Mesothelial cell of epicardium (in vitro differentiated cells): ENCODE measurements at regions not wholly inside any gene's neighbourhood (a gene's known extent, or its start where the extent isn't known, plus 50 kb on each side); places are given as distances from the start of the nearest gene placed in this dataset.

Experiments used
- DNase-seq, 2 experiments: peaks; one replicate each; pipeline ENCODE4 v3.0.0; 2021; ENCODE audit warnings: low spot score in 2 of 2; ENCODE audit not compliant: unreplicated experiment in 2 of 2
- H3K27ac Mint-ChIP-seq: 2 replicates; pipeline ENCODE4 v1.8.0; 2021; ENCODE audit warnings: mixed read lengths
- H3K27me3 Mint-ChIP-seq: 2 replicates; pipeline ENCODE4 v1.8.0; 2021; ENCODE audit warnings: low read depth, mixed read lengths
- H3K36me3 Mint-ChIP-seq: 2 replicates; pipeline ENCODE4 v1.8.0; 2021; ENCODE audit warnings: mixed read lengths
- H3K4me1 Mint-ChIP-seq: 2 replicates; pipeline ENCODE4 v1.8.0; 2021; ENCODE audit warnings: mixed read lengths
- H3K4me3 Mint-ChIP-seq: 2 replicates; pipeline ENCODE4 v1.8.0; 2021; ENCODE audit warnings: mild to moderate bottlenecking, moderate library complexity, mixed read lengths
- H3K9me3 Mint-ChIP-seq: 2 replicates; pipeline ENCODE4 v1.8.0; 2021; ENCODE audit warnings: mixed read lengths
- TF ChIP-seq, protein P1 (sequence below): fragments of 200-600 bp; sonication (generic); IDR thresholded peaks from one replicate; pipeline ENCODE4 v1.5.0; 2021; ENCODE audit warnings: antibody characterized with exemption; ENCODE audit not compliant: unreplicated experiment

DNA sequence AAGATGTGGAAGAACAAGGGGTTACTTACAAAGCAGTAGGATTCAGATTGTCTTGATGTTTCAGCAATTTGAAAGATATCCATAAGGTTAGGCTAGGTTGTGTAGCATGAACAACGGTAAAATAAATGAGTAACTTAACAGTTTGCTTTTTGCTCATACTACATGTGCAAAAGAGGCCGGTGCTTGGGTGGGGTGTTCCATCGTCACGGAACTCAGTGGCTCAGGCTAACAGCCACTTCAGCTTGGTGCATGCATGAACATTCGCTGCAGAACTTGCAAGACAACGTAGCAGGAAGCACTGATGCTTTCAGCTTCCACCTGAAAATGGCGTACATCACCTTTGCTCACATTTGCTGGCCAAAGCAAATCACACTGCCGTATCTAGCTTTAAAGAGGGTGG is 407.3 kb upstream of the CDH20 start:
- DNase-seq = no peak
- Mint-ChIP-seq H3K4me3 (no peak overlapping the region), H3K4me1 (no peaks in the 10 kb centered on the region), H3K27ac (no peak overlapping the region), H3K9me3 (peaks cover 5% of the 10 kb centered on the region), H3K36me3 (no peaks in the 10 kb centered on the region), H3K27me3 (no peaks in the 10 kb centered on the region)
- TF ChIP-seq, protein P1, sequence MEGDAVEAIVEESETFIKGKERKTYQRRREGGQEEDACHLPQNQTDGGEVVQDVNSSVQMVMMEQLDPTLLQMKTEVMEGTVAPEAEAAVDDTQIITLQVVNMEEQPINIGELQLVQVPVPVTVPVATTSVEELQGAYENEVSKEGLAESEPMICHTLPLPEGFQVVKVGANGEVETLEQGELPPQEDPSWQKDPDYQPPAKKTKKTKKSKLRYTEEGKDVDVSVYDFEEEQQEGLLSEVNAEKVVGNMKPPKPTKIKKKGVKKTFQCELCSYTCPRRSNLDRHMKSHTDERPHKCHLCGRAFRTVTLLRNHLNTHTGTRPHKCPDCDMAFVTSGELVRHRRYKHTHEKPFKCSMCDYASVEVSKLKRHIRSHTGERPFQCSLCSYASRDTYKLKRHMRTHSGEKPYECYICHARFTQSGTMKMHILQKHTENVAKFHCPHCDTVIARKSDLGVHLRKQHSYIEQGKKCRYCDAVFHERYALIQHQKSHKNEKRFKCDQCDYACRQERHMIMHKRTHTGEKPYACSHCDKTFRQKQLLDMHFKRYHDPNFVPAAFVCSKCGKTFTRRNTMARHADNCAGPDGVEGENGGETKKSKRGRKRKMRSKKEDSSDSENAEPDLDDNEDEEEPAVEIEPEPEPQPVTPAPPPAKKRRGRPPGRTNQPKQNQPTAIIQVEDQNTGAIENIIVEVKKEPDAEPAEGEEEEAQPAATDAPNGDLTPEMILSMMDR = no peak

DNA sequence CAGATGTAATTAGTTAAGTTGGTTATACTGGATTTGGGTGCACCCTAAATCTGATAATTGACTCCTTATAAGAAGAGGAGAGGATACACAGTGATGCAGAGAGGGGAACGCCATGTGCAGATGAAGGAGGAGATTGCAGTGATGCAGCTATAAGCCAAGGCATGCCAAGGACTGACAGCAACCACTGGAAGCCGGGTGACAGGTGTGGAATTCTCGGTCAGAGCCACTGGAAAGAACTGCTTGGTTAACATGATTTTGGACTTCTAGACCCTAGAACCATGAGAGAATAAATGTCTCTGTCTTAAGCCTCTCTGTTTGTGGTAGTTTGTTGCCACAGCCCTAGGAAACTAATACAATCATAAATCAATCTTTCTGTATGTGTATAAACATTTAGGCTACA is 403.3 kb upstream of the CDH20 start:
- Mint-ChIP-seq H3K4me3 (no peak overlapping the region), H3K27me3 (no peaks in the 10 kb centered on the region), H3K27ac (no peak overlapping the region), H3K4me1 (no peaks in the 10 kb centered on the region), H3K36me3 (no peaks in the 10 kb centered on the region), H3K9me3 (peaks cover 5% of the 10 kb centered on the region)
- no peak for DNase-seq
- TF ChIP-seq, protein P1 = no peak

DNA sequence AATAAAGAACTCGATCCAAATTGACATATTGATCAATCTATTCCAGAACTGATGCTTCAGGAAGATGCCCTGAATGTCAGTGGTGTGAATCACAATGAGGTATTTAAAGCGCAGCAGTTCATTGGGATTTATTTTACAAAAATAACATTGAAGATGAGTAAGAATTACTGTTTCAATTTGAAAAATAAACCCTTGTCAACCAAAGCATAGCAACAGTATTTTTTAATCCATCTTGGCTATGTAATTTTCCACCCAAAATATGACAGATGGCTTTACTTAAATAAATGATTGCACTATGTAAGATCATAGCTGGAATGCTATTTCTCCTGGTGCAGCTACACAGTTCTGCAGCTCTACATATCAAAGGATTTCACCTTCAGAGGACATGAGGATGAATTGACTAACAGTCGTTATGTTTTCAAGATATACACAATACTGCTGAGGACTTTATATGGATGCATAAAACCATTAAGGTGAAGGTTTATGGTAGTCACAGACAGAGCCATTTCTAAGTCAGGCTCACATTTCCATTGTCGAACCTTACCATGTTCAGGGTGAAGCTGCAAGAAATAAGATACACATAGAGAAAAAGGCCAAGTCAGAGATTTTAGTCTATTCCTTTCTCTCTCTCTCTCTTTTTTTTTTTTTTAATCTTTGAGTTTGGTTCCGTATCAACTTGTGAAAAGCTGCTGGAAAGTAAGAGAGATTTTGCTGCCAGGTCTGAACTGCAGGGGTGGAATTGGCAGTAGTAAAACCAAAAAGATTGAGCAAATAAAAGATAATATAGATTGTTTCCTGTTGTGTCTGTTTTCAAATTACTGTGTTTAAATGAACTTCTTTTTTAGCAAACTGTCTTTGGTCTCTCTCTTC is 398.0 kb upstream of the CDH20 start:
- no peaks in the 10 kb centered on the region for H3K36me3 Mint-ChIP-seq
- DNase-seq = no peak

DNA sequence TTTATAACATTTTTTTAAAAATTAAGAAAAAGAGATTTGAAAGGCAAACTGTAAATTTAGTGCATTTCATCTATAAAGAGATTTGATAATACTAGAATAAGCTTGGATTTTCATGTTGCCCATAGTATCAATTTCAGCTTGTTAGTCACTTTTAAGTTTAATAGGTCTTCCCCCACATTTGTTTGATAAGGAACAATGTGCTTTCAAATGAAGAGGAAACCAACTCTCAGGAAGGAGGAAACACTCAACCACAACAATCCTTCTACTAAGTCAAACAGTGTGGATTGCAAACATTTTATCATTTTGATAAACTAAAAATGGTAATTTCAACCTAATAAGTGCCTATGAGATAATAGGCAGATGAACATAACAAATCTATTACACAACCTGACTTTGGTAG is 397.1 kb upstream of the CDH20 start:
- H3K9me3 Mint-ChIP-seq = peaks cover 4% of the 10 kb centered on the region
- H3K4me3 Mint-ChIP-seq = no peak overlapping the region
- H3K27ac Mint-ChIP-seq = no peak overlapping the region
- no peaks in the 10 kb centered on the region for H3K4me1 Mint-ChIP-seq
- no peaks in the 10 kb centered on the region for H3K27me3 Mint-ChIP-seq
- no peak for DNase-seq
- TF ChIP-seq, protein P1 = no peak
- H3K36me3 Mint-ChIP-seq = no peaks in the 10 kb centered on the region

More for the DNA sequence above, 398.0 kb upstream of the CDH20 start:
- no peak overlapping the region for H3K4me3 Mint-ChIP-seq
- TF ChIP-seq, protein P1 = no peak
- no peaks in the 10 kb centered on the region for H3K4me1 Mint-ChIP-seq
- no peaks in the 10 kb centered on the region for H3K27me3 Mint-ChIP-seq
- peaks cover 4% of the 10 kb centered on the region for H3K9me3 Mint-ChIP-seq
- H3K27ac Mint-ChIP-seq = no peak overlapping the region

DNA sequence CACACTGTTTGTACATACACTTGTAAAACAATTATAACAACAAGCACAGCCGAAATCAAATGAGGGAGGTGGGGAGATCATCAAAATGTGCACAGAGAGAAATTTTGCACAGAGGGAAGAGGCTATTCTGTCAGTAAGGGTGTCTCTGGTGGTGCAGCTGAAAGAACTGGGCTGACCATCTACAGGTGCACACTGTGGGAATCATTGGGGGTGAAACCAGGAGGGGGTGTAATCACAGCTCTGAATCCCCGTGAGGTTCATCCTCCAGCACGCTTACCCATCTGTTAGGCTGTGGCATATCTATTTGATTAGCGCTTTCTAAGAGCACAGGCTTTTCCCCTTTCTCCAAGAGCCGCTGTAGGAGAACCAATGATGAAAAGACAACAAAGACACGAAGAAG is 389.9 kb upstream of the CDH20 start:
- peaks cover 1% of the 10 kb centered on the region for H3K9me3 Mint-ChIP-seq
- DNase-seq = no peak
- TF ChIP-seq, protein P1 = no peak
- no peak overlapping the region for H3K27ac Mint-ChIP-seq
- H3K4me1 Mint-ChIP-seq = no peaks in the 10 kb centered on the region
- H3K36me3 Mint-ChIP-seq = no peaks in the 10 kb centered on the region
- H3K4me3 Mint-ChIP-seq = no peak overlapping the region
- H3K27me3 Mint-ChIP-seq = no peaks in the 10 kb centered on the region
